NCI-H1694 (cell line): ENCODE measurements at regions not wholly inside any gene's neighbourhood (a gene's known extent, or its start where the extent isn't known, plus 50 kb on each side); places are given as distances from the start of the nearest gene placed in this dataset.
A peak's percentile ranks its signal among the peaks of the same experiment; 100 is the strongest.

ENCODE experiments used
- DNase-seq: peaks from one replicate; lab custom pipeline; 2025; lab: John Stamatoyannopoulos, UW

GRCh38 chr1:228849011-228849541 lies 113.8 kb downstream of the RHOU start:
- DNase-seq: no peak

GRCh38 chr1:228850141-228851100 lies 115.1 kb downstream of the RHOU start:
- no peak for DNase-seq

GRCh38 chr1:228851193-228851592 lies 115.9 kb downstream of the RHOU start:
- DNase-seq: no peak

- DNase-seq: no peak
Measured at GRCh38 chr1:228851618-228852017, 116.3 kb downstream of the RHOU start.

- no peak for DNase-seq
Measured at GRCh38 chr1:228852024-228852423, 116.7 kb downstream of the RHOU start.

- no peak for DNase-seq
Measured at GRCh38 chr1:228852511-228853088, 117.3 kb downstream of the RHOU start.

- no peak for DNase-seq
Measured at GRCh38 chr1:228853191-228853590, 117.9 kb downstream of the RHOU start.

GRCh38 chr1:228853637-228854036 lies 118.4 kb downstream of the RHOU start:
- no peak for DNase-seq

- no peak for DNase-seq
Measured at GRCh38 chr1:228854907-228855306, 119.6 kb downstream of the RHOU start.

GRCh38 chr1:228857611-228858010 lies 122.3 kb downstream of the RHOU start:
- DNase-seq: no peak

GRCh38 chr1:228860911-228861831 lies 125.9 kb downstream of the RHOU start:
- no peak for DNase-seq

GRCh38 chr1:228861832-228862180 lies 126.5 kb downstream of the RHOU start:
- DNase-seq: no peak

- DNase-seq: no peak
Measured at GRCh38 chr1:228862542-228863505, 127.5 kb downstream of the RHOU start.

- DNase-seq: no peak
Measured at GRCh38 chr1:228863776-228864175, 128.5 kb downstream of the RHOU start.

- DNase-seq: no peak
Measured at GRCh38 chr1:228865627-228866330, 130.5 kb downstream of the RHOU start.

GRCh38 chr1:228866468-228866867 lies 131.2 kb downstream of the RHOU start:
- DNase-seq: no peak

GRCh38 chr1:228867108-228867950 lies 132.1 kb downstream of the RHOU start:
- peak; percentile 36 for DNase-seq

GRCh38 chr1:228867951-228868730 lies 132.9 kb downstream of the RHOU start:
- no peak for DNase-seq

- DNase-seq: no peak
Measured at GRCh38 chr1:228868731-228869024, 133.4 kb downstream of the RHOU start.
